GM21717 (cell line): ENCODE measurements at regions not wholly inside any gene's neighbourhood (a gene's known extent, or its start where the extent isn't known, plus 50 kb on each side); places are given as distances from the start of the nearest gene placed in this dataset.
"Not testable (repeated sequence)": the region's sequence is repeated elsewhere in the genome, so short reads cannot be mapped to it uniquely, and the experiment has no call there.

Experiments used
- ATAC-seq: cut with Tn5 transposase; IDR thresholded peaks from one replicate; pipeline ENCODE4 v1.9.1; 2021; ENCODE audit warnings: mild to moderate bottlenecking, moderate library complexity; ENCODE audit not compliant: unreplicated experiment

DNA sequence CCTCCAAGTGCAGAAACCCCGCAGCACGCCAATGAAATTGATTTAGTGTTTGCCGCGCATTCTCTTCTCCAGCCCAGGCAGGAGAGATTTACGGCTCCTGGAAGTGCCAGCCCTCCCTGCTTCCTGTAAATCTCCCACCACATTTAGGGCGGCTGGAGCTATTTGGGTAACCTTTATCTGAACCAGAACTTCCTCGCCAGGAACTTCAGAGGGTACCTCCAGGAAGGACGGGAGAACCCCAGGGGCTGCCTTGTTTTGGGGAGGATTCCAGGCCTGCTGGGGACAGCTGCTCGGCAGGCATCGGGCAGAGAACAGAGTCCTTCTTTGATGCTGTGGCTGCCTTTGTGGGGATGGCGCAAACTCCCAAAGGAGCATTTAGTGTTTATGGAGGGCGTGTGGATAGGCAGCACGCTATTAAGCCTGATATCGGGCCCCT is 122.0 kb upstream of the MYCN start:
- no peak for ATAC-seq

DNA sequence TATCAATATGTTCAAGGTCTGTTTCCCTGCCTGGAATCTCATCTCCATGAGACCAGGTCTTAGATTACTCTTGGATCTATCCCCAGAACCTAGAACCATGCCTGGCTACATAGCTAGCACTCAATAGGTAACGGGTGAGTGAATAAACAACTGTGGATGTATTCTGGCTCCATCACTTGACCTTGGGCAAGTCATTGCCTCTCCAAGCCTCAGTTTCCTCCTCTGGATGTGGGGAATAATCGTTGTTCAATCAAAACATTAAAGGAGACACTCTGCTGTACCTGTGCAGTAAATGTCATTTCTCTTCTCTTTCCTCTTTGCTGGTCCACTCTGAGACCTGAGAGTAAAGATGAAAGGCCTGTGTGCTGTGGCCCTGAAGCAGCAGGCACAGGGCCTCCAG is 121.5 kb upstream of the MYCN start:
- no peak for ATAC-seq

DNA sequence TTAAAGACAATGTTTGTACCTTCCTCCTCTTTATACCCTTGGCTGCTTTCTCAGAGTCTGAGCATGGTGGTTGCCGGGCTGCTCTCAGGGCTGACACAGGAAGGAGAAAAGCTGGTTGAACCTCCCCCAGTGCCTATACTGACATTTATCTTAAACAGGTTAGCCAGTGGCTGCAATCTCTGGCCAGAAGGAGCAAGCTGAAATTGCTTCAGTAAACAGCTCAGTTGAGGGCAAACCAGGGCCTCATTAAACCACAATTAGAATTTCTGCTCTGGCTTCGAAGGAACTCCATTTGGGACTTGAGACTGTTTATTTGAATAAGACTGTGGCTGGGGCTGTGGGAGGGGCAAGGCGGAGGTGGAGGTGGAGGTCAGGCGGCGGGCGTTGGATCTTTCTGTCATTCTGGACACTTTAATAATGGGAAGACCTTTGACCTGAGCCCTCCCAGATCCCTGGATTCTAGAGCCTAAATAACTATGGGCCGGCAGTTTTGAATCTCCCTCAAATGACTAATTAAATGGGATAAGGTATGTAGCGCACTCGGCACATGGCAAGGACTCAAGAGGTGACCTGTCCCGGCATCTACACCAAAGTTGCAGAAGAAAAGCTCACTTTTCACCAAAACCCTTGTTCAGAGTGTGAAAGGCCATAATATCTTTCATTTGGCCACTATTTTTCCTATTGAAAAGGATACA is 120.6 kb upstream of the MYCN start:
- ATAC-seq, result no peak

DNA sequence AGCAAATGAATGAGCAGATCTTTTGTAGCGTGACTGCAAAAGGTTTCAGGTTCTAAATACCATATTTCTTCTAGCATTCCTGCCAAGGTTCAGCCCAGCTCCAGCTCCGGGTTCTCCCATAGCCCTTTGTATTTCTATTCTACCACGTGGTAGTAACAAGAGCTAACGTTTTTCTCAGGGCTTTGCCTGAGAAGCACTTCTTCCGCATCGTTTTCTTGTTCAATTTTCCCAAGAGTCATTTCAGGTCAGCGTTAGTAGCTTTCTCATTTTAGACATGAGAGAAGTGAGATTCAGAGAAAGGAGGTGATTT is 120.1 kb upstream of the MYCN start:
- no peak for ATAC-seq

DNA sequence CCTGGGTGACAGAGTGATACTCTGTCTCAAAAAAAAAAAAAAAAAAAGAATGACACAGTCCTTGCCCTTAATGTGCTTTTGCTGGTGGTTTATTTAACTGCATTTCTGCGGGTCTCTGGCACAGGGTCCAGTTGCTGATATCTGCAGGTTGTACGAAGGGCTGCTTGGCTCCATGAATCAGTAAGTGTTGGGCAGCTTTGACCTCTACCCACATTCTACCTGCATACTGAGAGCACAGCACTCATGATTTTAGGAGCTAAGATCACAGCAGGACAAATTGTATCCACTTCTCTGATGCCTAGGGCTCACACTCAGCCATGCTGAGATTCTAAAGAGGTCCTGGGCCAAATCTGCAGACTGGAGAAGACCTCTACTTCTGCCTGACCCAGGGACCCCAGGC is 119.4 kb upstream of the MYCN start:
- no peak for ATAC-seq

DNA sequence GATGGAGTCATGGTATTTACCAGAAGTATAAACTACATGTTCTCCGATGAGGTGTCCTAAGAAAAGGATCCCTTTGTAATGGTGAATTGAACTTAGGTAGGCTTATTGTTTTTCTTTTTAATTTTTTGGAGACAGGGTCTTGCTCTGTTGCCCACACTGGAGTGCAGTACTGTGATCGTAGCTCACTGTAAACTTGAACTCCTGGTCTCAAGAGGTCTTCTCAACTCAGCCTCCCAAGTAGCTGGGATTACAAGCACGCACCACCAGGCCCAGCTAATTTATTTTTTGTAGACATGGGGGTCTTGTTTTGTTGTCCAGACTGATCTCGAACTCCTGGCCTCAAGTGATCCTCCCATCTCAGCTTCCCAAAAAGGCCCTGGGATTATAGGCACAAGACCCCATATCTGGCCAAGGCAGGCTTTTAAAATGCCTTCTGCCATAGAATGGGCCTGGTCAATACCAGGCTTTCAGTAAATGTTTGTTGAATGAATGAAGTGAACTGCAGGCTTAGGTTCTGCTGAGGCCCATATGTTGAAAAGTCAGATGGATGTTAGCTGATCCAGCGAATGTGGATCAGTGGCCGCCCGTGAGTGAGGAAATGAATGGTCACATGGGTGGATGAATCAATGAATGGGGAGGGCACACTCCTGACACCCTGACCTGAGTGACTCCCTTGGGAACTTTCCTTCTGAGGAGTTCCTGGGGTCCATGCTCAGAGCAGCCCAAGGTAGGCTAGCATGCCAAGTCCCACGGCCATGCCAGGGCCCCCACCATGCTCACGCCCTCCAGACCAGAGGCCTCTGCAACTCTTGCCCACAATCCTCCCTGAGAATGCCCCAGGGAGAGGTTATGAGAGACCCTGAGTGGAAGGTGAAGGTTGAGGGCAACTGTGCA is 118.0 kb upstream of the MYCN start:
- no peak for ATAC-seq

DNA sequence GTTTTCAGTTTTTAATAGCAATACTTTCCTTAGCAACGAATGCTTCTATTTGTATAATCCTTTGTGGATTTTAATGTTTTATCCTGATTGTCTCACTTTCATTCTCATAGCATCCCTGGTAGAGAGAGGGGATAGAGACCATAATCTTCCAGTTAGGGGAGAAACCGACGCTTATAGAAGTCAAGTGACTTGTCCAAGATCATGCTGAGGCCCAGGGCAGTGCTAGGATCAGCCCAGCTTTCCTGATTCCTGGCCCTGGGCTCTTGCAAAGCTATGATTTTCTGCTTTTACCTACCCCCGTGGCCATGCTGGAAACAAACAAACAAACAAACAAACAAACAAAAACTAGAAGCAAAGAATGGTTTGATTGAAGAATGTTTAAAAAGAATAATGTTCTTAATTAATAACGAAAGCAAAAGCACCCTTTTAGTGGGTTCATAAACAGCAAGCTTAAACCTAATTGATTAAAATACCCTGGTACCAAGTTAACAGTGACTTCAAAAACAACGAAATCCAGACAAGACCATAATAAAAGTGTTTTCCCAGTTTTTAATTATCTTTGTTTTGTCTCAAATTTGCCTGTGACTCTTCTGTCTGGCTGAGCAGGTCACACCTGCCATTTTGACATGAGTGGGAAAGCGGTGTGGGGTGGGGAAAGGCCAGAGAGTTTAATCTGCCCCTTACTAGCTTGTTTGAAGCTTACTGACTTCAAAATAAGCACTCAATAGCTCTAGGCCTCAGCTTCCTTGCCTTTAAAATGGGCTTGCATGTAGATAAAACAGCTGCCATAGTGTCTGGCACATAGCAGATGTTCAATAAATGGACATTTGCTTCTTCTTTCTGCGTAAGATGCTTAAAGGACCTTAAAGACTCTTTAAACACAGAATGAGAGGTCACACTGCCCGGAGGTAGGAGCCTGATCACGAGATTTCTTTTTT is 116.6 kb upstream of the MYCN start:
- no peak for ATAC-seq

DNA sequence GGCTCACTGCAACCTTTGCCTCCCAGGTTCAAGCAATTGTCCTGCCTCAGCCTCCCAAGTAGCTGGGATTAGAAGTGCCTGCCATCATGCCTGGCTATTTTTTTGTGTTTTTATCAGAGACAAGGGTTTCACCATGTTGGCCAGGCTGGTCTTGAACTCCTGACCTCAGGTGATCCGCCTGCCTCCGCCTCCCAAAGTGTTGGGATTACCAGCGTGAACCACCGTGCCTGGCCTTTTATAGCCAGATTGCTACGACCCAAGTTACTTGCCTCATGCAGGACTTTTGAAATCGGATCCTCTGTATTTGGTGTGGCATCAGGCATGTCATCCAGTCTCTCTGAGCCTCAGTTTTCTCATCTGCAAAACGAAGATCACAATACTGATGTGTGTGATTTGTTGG is 115.9 kb upstream of the MYCN start:
- ATAC-seq, result not testable (repeated sequence)

DNA sequence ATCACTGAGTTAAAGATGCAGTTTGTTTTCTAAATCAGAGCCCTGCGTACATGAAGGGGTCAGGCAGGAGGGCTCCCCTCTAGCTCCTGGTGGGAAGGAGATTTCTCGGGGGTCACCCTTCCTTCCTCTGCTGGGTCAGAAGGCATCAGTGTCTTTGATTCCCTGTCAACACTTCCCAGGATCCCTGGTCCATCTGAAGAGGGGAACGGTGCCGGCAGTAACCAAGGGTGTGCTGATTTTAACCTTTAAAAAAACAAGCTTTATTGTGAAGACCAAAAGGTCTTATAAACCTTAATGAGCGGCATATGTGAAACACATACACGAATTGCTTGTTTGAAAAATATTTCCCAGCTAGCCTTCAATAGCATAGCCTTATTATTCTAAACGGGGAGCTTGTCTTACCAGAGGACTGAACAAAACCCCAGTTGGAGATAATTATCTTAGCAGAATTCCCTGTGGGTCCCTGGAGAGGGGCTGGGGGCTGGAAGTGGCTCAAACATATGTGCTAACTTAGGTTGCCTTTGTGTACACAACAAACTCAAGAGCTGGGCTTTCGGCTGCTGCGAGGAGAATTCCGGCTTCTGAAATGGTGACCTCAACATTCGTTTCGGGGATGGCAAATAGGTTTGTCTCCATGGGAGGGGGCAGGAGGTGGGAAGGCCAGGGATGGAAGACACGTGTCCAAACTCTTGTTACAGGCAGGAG is 114.9 kb upstream of the MYCN start:
- ATAC-seq, result no peak

DNA sequence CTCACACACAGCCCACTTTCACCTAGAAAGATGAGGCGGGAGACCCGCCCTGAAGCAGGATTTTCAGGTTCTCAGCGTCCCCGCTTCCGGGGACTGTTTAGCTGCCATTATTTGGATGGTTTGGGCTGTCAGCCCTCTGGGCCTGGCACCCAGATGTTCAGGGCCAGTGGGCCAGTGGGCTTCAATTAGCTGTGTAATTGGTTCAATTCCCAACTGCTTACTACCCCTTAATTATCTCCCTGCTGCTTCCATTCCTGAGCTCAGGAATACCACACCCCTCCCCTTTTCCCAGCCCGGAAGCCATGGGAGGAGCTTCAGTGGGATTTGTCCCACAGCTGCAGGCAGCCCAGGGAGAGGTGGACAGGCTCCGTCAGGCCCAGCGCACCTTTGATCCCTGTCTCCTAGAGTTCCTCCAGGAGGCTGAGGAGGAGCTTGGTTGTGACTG is 114.1 kb upstream of the MYCN start:
- ATAC-seq, result no peak

DNA sequence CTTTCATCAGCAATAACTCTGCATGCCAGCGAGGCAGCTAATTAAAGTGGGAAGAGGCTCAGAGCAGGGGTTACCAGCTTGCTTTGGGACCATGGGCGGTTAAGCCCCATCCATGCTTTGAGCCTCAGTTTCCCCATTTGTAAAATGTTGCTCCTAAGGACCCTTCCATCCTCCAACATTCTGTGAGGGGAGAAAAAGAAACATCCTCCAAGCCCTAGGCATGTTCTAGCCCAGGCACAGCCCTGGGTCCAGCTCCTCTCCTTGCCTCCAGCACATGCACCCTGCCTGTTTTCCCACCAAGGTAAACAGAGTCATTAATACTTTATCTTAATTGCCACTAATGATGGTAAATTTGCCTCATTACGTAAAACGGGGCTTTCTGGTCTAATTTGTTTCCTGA is 113.3 kb upstream of the MYCN start:
- ATAC-seq, result no peak

DNA sequence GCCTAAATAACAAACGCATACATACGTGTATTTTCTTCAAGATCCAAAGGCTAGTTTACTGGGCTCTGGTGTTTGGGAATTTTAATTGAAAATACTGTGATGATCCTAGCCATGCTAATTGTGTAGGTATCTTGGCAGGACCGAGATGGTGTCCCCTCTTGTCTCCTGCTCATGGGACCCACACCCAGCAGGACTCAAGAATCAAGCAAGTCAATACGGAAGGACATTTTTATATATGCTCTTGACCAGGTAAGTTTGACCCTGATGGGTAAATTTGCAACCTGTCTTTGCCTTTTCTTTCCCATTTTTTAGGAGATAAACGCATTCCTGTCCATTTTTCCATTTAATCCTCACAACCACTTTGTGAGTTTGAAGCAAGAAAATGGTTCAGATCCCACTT is 111.8 kb upstream of the MYCN start:
- no peak for ATAC-seq

DNA sequence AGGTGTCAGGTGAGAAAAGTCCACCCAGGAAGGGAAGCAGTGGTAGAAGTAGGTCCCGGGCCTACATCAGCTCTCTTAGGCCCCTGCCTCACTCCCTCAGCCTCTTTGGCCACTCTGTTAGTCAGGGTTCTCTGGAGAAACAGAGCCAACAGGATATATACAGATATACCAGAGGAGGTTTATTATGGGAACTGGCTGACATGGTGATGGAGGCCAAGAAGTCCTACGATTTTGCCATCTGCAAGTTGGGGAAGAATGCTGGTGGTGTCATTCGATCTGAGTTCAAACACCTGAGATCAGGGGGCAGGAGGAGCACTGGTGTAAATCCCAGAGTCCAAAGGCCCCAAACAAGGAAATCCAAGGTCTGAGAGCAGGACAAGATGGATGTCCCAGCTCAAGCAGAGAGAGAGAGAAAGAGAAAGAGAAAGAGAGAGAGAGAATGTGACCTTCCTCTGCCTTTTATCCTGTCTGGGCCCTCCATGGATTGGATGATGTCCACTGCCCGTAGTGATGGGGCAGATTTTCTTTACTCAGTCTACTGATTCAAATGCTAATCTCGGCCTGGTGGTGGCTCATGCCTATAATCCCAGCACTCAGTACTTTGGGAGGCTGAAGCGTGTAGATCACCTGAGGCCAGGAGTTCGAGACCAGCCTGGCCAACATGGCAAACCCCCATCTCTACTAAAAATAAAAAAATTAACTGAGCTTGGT is 111.1 kb upstream of the MYCN start:
- ATAC-seq, result no peak

DNA sequence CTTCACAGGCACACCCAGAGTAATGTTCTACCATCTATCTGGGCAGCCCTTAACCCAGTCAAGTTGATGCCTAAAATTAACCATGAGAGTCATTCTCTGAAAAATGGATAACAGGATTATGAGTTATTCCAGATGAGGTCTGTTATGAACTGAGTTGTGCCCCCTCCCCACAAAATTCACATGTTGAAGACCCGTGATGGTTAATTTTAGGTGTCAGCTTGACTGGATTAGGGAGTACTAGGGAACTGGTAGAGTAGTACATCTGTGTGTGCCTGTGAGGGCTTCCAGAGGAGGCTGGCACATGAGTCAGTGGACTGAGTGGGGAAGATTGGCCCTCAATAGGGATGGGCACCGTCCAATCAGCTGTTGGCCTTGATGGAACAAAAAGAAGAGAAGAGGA is 110.4 kb upstream of the MYCN start:
- no peak for ATAC-seq

DNA sequence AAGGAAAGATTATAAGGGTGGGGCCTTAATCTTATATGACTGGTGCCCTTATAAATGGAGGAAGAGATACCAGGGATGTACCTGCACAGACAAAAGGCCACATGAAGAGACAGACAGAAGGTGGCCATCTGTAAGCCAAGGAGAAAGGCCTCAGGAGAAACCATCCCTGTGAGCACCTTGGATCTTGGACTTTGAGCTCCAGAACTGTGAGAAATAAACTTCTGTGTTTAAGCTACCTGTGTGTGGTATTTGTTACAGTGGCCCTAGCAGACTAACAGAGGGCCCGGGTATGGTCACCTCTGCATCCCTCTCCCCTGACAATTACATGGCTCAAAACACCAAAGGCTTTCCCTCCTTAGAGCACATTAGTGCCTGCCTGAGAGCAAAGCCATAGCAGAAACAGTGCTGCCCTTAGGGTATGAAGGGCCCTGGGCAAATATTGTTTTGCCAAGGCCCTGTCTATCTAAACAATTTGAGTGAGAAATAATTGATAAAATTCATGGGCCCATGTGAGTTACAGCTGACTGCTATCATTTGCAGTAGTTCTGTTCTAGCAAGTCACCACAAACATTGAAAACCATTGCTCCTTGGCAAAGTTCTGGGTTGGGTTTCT is 109.3 kb upstream of the MYCN start:
- ATAC-seq, result no peak

DNA sequence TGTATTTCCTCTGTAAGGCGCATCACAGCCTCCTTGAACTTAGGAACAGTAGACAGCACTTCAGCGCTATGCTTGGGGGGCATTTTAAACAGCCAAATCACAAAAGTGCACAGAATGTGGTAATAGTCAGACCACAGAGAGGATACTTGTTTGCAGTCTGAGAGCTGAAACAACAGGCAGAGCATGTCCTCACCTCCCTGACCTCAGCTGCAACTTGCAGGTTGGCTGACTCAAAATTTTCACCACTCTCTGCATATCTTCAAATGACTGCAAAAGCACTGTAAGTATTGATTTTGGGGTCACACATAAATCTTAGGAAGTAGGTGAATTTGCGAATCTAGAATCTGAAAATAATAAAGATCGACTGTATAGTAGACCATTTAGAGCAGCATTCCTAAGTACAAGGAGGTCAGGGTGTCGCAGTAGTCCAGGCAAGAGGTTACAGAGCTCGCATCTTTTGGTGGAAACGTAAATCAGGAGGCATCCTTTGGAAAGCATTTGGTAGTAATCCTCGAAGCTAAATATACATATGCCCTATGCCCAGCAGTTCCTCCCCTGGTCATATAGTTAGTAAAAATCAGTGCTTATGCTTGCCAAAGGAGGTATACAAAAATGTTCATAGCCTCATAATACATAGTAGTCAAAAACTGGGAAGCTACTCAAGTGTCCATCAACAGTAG is 108.2 kb upstream of the MYCN start:
- ATAC-seq, result no peak

DNA sequence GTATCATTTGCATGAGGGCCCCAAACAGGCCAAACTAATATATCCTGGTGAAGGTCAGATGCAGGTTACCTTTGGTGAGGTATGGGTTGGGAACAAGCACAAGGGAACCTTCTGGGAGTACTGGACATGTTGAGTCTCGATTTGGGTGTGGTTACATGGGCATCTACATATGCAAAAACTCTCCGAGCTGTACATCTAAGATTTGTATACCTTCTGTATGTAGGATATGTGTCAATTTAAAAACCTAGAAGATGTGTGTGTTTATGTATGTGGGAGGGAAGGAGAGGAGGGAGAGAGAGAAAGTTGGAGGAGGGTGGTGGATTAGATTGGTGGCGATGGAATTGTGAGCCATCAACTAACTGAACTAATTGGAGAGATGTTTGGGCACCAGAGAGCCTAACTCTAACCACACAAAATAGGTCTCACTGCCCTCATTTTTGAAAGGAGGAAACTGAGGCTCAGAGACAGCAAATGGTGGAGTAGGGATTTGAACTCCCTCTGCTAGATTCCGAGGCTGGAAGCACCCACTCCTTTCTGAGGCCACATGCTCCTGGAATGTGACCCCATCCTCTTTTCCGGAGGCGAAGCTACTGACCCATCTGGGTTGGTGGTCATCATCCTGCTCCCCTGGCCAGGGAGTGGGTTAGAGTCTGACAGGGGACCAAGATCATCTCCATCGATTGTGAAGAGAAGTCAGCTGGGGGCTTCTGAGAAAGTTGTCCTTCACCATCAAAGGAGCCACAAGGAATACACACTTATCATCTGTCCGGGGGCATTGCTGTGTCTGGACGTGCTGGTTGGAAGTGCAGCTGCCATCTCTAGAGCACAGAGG is 107.3 kb upstream of the MYCN start:
- ATAC-seq, result no peak

DNA sequence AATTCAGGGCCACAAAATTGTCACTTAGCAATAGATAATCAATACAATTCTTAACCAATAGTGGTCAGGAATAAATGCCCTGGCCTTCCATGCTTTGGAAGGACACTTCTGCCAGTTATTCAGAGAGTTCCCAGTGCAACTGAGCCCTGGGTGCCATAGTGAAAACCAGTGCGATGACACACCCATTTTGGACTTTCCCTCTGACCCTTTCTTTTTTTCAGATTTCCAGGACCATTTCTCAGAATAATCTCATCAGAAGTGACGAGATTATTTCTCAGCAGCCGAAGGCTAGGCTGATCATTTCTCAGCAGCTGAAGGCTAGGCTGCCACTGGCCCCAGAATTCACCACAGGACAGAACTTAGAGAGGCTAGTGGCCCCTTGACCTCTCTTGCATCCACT is 106.6 kb upstream of the MYCN start:
- no peak for ATAC-seq
